22Rv1 (cell line): ENCODE measurements at regions not wholly inside any gene's neighbourhood (a gene's known extent, or its start where the extent isn't known, plus 50 kb on each side); places are given as distances from the start of the nearest gene placed in this dataset.

ENCODE experiments used
- CTCF ChIP-seq: fragments of 450-650 bp; IDR thresholded peaks from 2 replicates; pipeline ENCODE4 v1.5.1; 2017; ENCODE audit warnings: mild to moderate bottlenecking
- ZFX ChIP-seq: fragments of 450-650 bp; IDR thresholded peaks from 2 replicates; pipeline ENCODE4 v1.6.1; 2017; ENCODE audit warnings: antibody characterized with exemption, borderline replicate concordance

- TF ChIP-seq CTCF (no peak), ZFX (no peak)
These were observed 289.8 kb upstream of the DACH1 start for GRCh38 chr13:72156760-72157159.
